WTC11 (cell line): ENCODE measurements at regions not wholly inside any gene's neighbourhood (a gene's known extent, or its start where the extent isn't known, plus 50 kb on each side); places are given as distances from the start of the nearest gene placed in this dataset.

Experiments
- ATAC-seq: fragments of 200-7000 bp; cut with Tn5 transposase; 2 replicates; pipeline ENCODE4 v1.10.0; 2021; ENCODE audit warnings: mild to moderate bottlenecking, moderate library complexity
- CTCF ChIA-PET: fragments of 300-600 bp; sonication (Branson Sonifier 250); formaldehyde crosslinking; loops from one replicate; lab custom pipeline; 2021; ENCODE audit warnings: antibody characterized with exemption; lab: Charles Lee
- POLR2A ChIA-PET: fragments of 350-600 bp; sonication (Branson Sonifier 250); formaldehyde crosslinking; loops from one replicate; lab custom pipeline; 2021; ENCODE audit warnings: antibody characterized with exemption; lab: Charles Lee
- DNase-seq: peaks from one replicate; pipeline ENCODE4 v3.0.0; 2021; ENCODE audit warnings: low spot score
- H3K27ac Mint-ChIP-seq: 2 replicates; pipeline ENCODE4 v1.8.0; 2021; ENCODE audit warnings: mixed read lengths
- H3K27me3 Mint-ChIP-seq: 2 replicates; pipeline ENCODE4 v1.8.0; 2021; ENCODE audit warnings: low read depth, mild to moderate bottlenecking, moderate library complexity, mixed read lengths
- H3K36me3 Mint-ChIP-seq: 2 replicates; pipeline ENCODE4 v1.8.0; 2021; ENCODE audit warnings: mixed read lengths
- H3K4me1 Mint-ChIP-seq: 2 replicates; pipeline ENCODE4 v1.8.0; 2022; ENCODE audit warnings: mixed read lengths
- H3K4me3 Mint-ChIP-seq: 2 replicates; pipeline ENCODE4 v1.8.0; 2021; ENCODE audit warnings: mild to moderate bottlenecking, moderate library complexity, mixed read lengths
- H3K9me3 Mint-ChIP-seq: 2 replicates; pipeline ENCODE4 v1.8.0; 2021; ENCODE audit warnings: mixed read lengths
- ARID4B ChIP-seq: sonication (generic); formaldehyde crosslinking; IDR thresholded peaks from 2 replicates; pipeline ENCODE4 v1.8.0; 2023; ENCODE audit warnings: missing genetic modification reagents, mild to moderate bottlenecking, borderline replicate concordance
- ATF1 ChIP-seq: sonication (generic); formaldehyde crosslinking; IDR thresholded peaks from 2 replicates; pipeline ENCODE4 v1.8.1; 2023; ENCODE audit warnings: mild to moderate bottlenecking, moderate library complexity, missing genetic modification reagents
- E2F1 ChIP-seq: sonication (generic); formaldehyde crosslinking; IDR thresholded peaks from 2 replicates; pipeline ENCODE4 v1.8.0; 2022; ENCODE audit warnings: mild to moderate bottlenecking, missing genetic modification reagents
- E2F4 ChIP-seq: sonication (generic); formaldehyde crosslinking; IDR thresholded peaks from 2 replicates; pipeline ENCODE4 v1.8.1; 2022; ENCODE audit warnings: low read depth, mild to moderate bottlenecking, moderate library complexity, missing genetic modification reagents, borderline replicate concordance
- FOXP1 ChIP-seq: sonication (generic); formaldehyde crosslinking; IDR thresholded peaks from 2 replicates; pipeline ENCODE4 v1.8.0; 2022; ENCODE audit warnings: missing genetic modification reagents, mild to moderate bottlenecking, moderate library complexity, borderline replicate concordance
- HMGA2 ChIP-seq: fragments of 250-450 bp; sonication (Bioruptor Pico); IDR thresholded peaks from 2 replicates; pipeline ENCODE4 v1.4.0; 2021; ENCODE audit warnings: mild to moderate bottlenecking, moderate library complexity
- IRF1 ChIP-seq: sonication (generic); formaldehyde crosslinking; IDR thresholded peaks from 2 replicates; pipeline ENCODE4 v1.8.0; 2023; ENCODE audit warnings: missing genetic modification reagents
- MAX ChIP-seq: sonication (generic); formaldehyde crosslinking; IDR thresholded peaks from 2 replicates; pipeline ENCODE4 v1.8.0; 2022; ENCODE audit warnings: mild to moderate bottlenecking, missing genetic modification reagents
- NR2C2 ChIP-seq: sonication (generic); formaldehyde crosslinking; IDR thresholded peaks from 2 replicates; pipeline ENCODE4 v1.8.0; 2022; ENCODE audit warnings: mild to moderate bottlenecking, missing genetic modification reagents
- PRRX2 ChIP-seq: fragments of 250-450 bp; sonication (Bioruptor Pico); IDR thresholded peaks from 2 replicates; pipeline ENCODE4 v1.8.0; 2021; ENCODE audit warnings: mild to moderate bottlenecking
- RORB ChIP-seq: fragments of 250-450 bp; sonication (Bioruptor Pico); IDR thresholded peaks from 2 replicates; pipeline ENCODE4 v1.9.0; 2021; ENCODE audit warnings: mild to moderate bottlenecking
- SOX15 ChIP-seq: fragments of 250-450 bp; sonication (Bioruptor Pico); IDR thresholded peaks from 2 replicates; pipeline ENCODE4 v1.9.0; 2021; ENCODE audit warnings: mild to moderate bottlenecking
- SP1 ChIP-seq: sonication (generic); formaldehyde crosslinking; conservative IDR thresholded peaks from 2 replicates; pipeline ENCODE4 v1.8.1; 2022; ENCODE audit warnings: missing genetic modification reagents
- STAT6 ChIP-seq: sonication (generic); formaldehyde crosslinking; conservative IDR thresholded peaks from 2 replicates; pipeline ENCODE4 v1.8.1; 2023; ENCODE audit warnings: mild to moderate bottlenecking, low read depth, missing genetic modification reagents, moderate library complexity
- ZNF232 ChIP-seq: sonication (generic); formaldehyde crosslinking; IDR thresholded peaks from 2 replicates; pipeline ENCODE4 v1.8.0; 2022; ENCODE audit warnings: mild to moderate bottlenecking, missing genetic modification reagents
- ZNF396 ChIP-seq: fragments of 250-450 bp; sonication (Bioruptor Pico); IDR thresholded peaks from 2 replicates; pipeline ENCODE4 v1.8.0; 2021; ENCODE audit warnings: mild to moderate bottlenecking, moderate library complexity, borderline replicate concordance
- ZNF416 ChIP-seq: fragments of 250-450 bp; sonication (Bioruptor Pico); IDR thresholded peaks from 2 replicates; pipeline ENCODE4 v1.9.0; 2021; ENCODE audit warnings: mild to moderate bottlenecking, inconsistent platforms
- ZNF423 ChIP-seq: fragments of 250-450 bp; sonication (Bioruptor Pico); IDR thresholded peaks from 2 replicates; pipeline ENCODE4 v2.1.2; 2022; ENCODE audit warnings: mild to moderate bottlenecking, moderate library complexity
- ZNF425 ChIP-seq: fragments of 250-450 bp; sonication (Bioruptor Pico); conservative IDR thresholded peaks from 2 replicates; pipeline ENCODE4 v1.9.0; 2021; ENCODE audit warnings: mild to moderate bottlenecking
- ZSCAN18 ChIP-seq: fragments of 250-450 bp; sonication (Bioruptor Pico); IDR thresholded peaks from 2 replicates; pipeline ENCODE4 v2.1.2; 2022; ENCODE audit warnings: mild to moderate bottlenecking, moderate library complexity

GRCh38 chr4:62533573-62533972 is 1333.4 kb downstream of the ADGRL3 start:
- H3K27ac Mint-ChIP-seq = no peak overlapping the region
- POLR2A ChIA-PET = no interaction called here

More at GRCh38 chr4:62533573-62533972, 1333.4 kb downstream of the ADGRL3 start:
- no peaks in the 10 kb centered on the region for H3K36me3 Mint-ChIP-seq
- no peaks in the 10 kb centered on the region for H3K27me3 Mint-ChIP-seq
- no peak for DNase-seq
- no peak overlapping the region for H3K4me3 Mint-ChIP-seq
- CTCF ChIA-PET = no interaction called here
- TF ChIP-seq STAT6 (CRISPR knock-in tag) = no peak
- no peak for TF ChIP-seq SP1 (CRISPR knock-in tag)
- no peak for TF ChIP-seq PRRX2 (CRISPR knock-in tag)
- no peak for TF ChIP-seq ZNF423 (CRISPR knock-in tag)
- no peak for TF ChIP-seq IRF1 (CRISPR knock-in tag)
- no peak for TF ChIP-seq ZSCAN18 (CRISPR knock-in tag)
- no peak for TF ChIP-seq ATF1
- no peak for TF ChIP-seq E2F1 (CRISPR knock-in tag)
- no peak for TF ChIP-seq RORB (CRISPR knock-in tag)
- TF ChIP-seq E2F4 (CRISPR knock-in tag) = no peak
- no peak for TF ChIP-seq FOXP1 (CRISPR knock-in tag)
- no peak for TF ChIP-seq ZNF425
- TF ChIP-seq NR2C2 = no peak
- TF ChIP-seq ZNF416 (CRISPR knock-in tag) = no peak
- TF ChIP-seq ZNF396 (CRISPR knock-in tag) = no peak
- no peak for TF ChIP-seq SOX15 (CRISPR knock-in tag)
- TF ChIP-seq MAX (CRISPR knock-in tag) = no peak
- TF ChIP-seq ZNF232 (CRISPR knock-in tag) = no peak
- no peak for TF ChIP-seq ARID4B
- TF ChIP-seq HMGA2 = no peak
- H3K9me3 Mint-ChIP-seq = peaks cover 22% of the 10 kb centered on the region
- no peak for ATAC-seq
- peaks cover 28% of the 10 kb centered on the region for H3K4me1 Mint-ChIP-seq
